AG10803 (cell line): ENCODE measurements at regions not wholly inside any gene's neighbourhood (a gene's known extent, or its start where the extent isn't known, plus 50 kb on each side); places are given as distances from the start of the nearest gene placed in this dataset.

Experiments
- DNase-seq: peaks from one replicate; pipeline ENCODE4 v3.0.0; 2010; ENCODE audit warnings: low read depth
- H3K4me3 ChIP-seq: 2 replicates; pipeline ENCODE4 v1.5.1; 2011; ENCODE audit warnings: mild to moderate bottlenecking, low read length, control low read depth
- TF ChIP-seq, protein P1 (sequence below): conservative IDR thresholded peaks from 2 replicates; pipeline ENCODE4 v1.5.1; 2011; ENCODE audit warnings: mild to moderate bottlenecking, low read length, control low read depth, inconsistent platforms

GRCh38 chr10:125331056-125331455 lies 170.7 kb upstream of the CTBP2 start:
- no peak for DNase-seq
- TF ChIP-seq, protein P1, sequence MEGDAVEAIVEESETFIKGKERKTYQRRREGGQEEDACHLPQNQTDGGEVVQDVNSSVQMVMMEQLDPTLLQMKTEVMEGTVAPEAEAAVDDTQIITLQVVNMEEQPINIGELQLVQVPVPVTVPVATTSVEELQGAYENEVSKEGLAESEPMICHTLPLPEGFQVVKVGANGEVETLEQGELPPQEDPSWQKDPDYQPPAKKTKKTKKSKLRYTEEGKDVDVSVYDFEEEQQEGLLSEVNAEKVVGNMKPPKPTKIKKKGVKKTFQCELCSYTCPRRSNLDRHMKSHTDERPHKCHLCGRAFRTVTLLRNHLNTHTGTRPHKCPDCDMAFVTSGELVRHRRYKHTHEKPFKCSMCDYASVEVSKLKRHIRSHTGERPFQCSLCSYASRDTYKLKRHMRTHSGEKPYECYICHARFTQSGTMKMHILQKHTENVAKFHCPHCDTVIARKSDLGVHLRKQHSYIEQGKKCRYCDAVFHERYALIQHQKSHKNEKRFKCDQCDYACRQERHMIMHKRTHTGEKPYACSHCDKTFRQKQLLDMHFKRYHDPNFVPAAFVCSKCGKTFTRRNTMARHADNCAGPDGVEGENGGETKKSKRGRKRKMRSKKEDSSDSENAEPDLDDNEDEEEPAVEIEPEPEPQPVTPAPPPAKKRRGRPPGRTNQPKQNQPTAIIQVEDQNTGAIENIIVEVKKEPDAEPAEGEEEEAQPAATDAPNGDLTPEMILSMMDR: no peak
- no peak overlapping the region for H3K4me3 ChIP-seq

DNA sequence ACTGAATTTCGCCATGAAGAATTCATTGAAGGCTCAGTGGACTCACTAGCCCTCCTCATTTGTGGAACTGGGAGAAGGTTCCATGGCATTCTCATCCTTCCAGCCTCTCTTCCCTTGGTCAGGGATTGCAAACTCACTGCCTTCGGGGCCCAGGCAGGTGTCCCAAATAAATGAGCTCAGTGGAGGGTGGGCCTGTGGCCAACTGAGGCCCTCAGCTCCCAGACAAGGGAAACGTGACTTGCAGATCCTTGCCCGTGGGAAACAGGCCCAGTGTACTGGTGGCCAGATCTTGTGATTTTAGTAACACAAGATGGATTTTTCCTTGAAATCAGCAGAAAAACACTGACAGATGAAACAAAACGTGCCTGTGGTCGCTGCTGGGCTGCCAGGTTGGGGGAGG lies 168.7 kb upstream of the CTBP2 start:
- DNase-seq: no peak
- H3K4me3 ChIP-seq: no peak overlapping the region
- TF ChIP-seq, protein P1: no peak

- DNase-seq: no peak
- H3K4me3 ChIP-seq: no peak overlapping the region
- TF ChIP-seq, protein P1: no peak
These were observed 165.0 kb upstream of the CTBP2 start for GRCh38 chr10:125325326-125325725.

- TF ChIP-seq, protein P1: no peak
- H3K4me3 ChIP-seq: no peak overlapping the region
- DNase-seq: no peak
These were observed 156.1 kb upstream of the CTBP2 start for GRCh38 chr10:125316436-125316835.

DNA sequence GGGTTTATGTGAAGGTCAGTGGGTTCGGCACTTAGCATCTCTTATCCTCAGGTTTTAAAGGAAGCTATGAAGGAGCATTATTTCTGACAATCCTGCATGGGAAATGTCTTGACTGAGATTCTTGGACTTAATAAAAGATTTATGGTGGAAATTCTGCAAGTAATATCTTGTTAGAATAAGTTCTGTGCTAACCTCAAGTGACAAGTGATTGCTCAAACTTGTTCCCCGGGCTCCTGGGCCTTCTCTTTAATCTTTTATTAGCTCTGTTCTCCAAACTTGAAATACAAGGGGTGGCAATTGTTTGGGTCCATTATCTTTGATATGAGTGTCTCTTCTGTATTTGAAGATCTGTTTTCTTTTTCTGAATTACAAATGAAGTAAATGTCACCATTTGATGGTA lies 140.6 kb upstream of the CTBP2 start:
- DNase-seq: no peak
- TF ChIP-seq, protein P1: no peak
- no peak overlapping the region for H3K4me3 ChIP-seq

GRCh38 chr10:125299461-125299860 lies 139.1 kb upstream of the CTBP2 start:
- no peak overlapping the region for H3K4me3 ChIP-seq
- no peak for DNase-seq
- TF ChIP-seq, protein P1: no peak

GRCh38 chr10:125296598-125296997 lies 136.2 kb upstream of the CTBP2 start:
- no peak for DNase-seq
- TF ChIP-seq, protein P1: no peak
- no peak overlapping the region for H3K4me3 ChIP-seq
